ENCODE measurements at regions not wholly inside any gene's neighbourhood (a gene's known extent, or its start where the extent isn't known, plus 50 kb on each side); places are given as distances from the start of the nearest gene placed in this dataset.

GRCh38 chr1:61588736-61589672 is 135.9 kb downstream of the TM2D1 start (continued):
- no peak for TF ChIP-seq ESRRA (CRISPR knock-in tag; IDR thresholded peaks at IDR 0.05; ENCODE audit: low read depth)
- TF ChIP-seq RFX1 (IDR thresholded peaks at IDR 0.05) = no peak
- no peak for TF ChIP-seq ZNF557 (CRISPR knock-in tag; IDR thresholded peaks at IDR 0.05)
- TF ChIP-seq RAD21 (CRISPR knock-in tag; IDR thresholded peaks at IDR 0.05) = peak; percentile 54
- peak; percentile 87 for TF ChIP-seq STAG1 (CRISPR knock-in tag; IDR thresholded peaks at IDR 0.05)
- no peak for TF ChIP-seq ZNF451 (CRISPR knock-in tag; IDR thresholded peaks at IDR 0.05)
- peak; percentile 78 for TF ChIP-seq XRCC5 (optimal IDR thresholded peaks at IDR 0.05; ENCODE audit: low read length)
- TF ChIP-seq ZNF234 (CRISPR knock-in tag; conservative IDR thresholded peaks at IDR 0.05) = no peak
- TF ChIP-seq TCF7 (IDR thresholded peaks at IDR 0.05; ENCODE audit: low read depth) = no peak
- no peak for TF ChIP-seq ZNF781 (CRISPR knock-in tag; IDR thresholded peaks at IDR 0.05; ENCODE audit: borderline replicate concordance, not compliant biosample characterization)
- no peak for TF ChIP-seq ZSCAN21 (CRISPR knock-in tag; IDR thresholded peaks at IDR 0.05; ENCODE audit: borderline replicate concordance)
- no peak for TF ChIP-seq FOSL1 (CRISPR knock-in tag; IDR thresholded peaks at IDR 0.05; ENCODE audit: borderline replicate concordance)
- TF ChIP-seq BCL6 (CRISPR knock-in tag; IDR thresholded peaks at IDR 0.05) = no peak
- TF ChIP-seq PHB2 (IDR thresholded peaks at IDR 0.05; ENCODE audit: partially characterized antibody) = no peak
- TF ChIP-seq, protein P1, sequence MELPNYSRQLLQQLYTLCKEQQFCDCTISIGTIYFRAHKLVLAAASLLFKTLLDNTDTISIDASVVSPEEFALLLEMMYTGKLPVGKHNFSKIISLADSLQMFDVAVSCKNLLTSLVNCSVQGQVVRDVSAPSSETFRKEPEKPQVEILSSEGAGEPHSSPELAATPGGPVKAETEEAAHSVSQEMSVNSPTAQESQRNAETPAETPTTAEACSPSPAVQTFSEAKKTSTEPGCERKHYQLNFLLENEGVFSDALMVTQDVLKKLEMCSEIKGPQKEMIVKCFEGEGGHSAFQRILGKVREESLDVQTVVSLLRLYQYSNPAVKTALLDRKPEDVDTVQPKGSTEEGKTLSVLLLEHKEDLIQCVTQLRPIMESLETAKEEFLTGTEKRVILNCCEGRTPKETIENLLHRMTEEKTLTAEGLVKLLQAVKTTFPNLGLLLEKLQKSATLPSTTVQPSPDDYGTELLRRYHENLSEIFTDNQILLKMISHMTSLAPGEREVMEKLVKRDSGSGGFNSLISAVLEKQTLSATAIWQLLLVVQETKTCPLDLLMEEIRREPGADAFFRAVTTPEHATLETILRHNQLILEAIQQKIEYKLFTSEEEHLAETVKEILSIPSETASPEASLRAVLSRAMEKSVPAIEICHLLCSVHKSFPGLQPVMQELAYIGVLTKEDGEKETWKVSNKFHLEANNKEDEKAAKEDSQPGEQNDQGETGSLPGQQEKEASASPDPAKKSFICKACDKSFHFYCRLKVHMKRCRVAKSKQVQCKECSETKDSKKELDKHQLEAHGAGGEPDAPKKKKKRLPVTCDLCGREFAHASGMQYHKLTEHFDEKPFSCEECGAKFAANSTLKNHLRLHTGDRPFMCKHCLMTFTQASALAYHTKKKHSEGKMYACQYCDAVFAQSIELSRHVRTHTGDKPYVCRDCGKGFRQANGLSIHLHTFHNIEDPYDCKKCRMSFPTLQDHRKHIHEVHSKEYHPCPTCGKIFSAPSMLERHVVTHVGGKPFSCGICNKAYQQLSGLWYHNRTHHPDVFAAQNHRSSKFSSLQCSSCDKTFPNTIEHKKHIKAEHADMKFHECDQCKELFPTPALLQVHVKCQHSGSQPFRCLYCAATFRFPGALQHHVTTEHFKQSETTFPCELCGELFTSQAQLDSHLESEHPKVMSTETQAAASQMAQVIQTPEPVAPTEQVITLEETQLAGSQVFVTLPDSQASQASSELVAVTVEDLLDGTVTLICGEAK (IDR thresholded peaks at IDR 0.05) = no peak
- TF ChIP-seq, protein P1 (CRISPR knock-in tag; IDR thresholded peaks at IDR 0.05) = no peak
- TF ChIP-seq DR1 (CRISPR knock-in tag; IDR thresholded peaks at IDR 0.05) = no peak
- TF ChIP-seq, protein P2, sequence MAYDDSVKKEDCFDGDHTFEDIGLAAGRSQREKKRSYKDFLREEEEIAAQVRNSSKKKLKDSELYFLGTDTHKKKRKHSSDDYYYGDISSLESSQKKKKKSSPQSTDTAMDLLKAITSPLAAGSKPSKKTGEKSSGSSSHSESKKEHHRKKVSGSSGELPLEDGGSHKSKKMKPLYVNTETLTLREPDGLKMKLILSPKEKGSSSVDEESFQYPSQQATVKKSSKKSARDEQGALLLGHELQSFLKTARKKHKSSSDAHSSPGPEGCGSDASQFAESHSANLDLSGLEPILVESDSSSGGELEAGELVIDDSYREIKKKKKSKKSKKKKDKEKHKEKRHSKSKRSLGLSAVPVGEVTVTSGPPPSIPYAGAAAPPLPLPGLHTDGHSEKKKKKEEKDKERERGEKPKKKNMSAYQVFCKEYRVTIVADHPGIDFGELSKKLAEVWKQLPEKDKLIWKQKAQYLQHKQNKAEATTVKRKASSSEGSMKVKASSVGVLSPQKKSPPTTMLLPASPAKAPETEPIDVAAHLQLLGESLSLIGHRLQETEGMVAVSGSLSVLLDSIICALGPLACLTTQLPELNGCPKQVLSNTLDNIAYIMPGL (CRISPR knock-in tag; IDR thresholded peaks at IDR 0.05; ENCODE audit: borderline replicate concordance in 1 of 2, low read depth in 1 of 2) = peak in 1 of 2 experiments; percentile 46; a peak in 1 of 4 replicates

All from HepG2 (cell line).